GM18511 (cell line): ENCODE measurements at regions not wholly inside any gene's neighbourhood (a gene's known extent, or its start where the extent isn't known, plus 50 kb on each side); places are given as distances from the start of the nearest gene placed in this dataset.

Experiments used
- ATAC-seq: cut with Tn5 transposase; IDR thresholded peaks from one replicate; pipeline ENCODE4 v1.9.1; 2021; ENCODE audit warnings: mild to moderate bottlenecking, moderate library complexity; ENCODE audit not compliant: unreplicated experiment

- no peak for ATAC-seq
These were observed 1222.0 kb upstream of the PRKX start for GRCh38 chrX:4935401-4935800.

- no peak for ATAC-seq
These were observed 1219.3 kb upstream of the PRKX start for GRCh38 chrX:4932790-4933189.

GRCh38 chrX:4930426-4930825, 1217.0 kb upstream of the PRKX start:
- no peak for ATAC-seq

- no peak for ATAC-seq
These were observed 1212.5 kb upstream of the PRKX start for GRCh38 chrX:4925911-4926310.

GRCh38 chrX:4909348-4909747, 1195.9 kb upstream of the PRKX start:
- ATAC-seq, result no peak

GRCh38 chrX:4905576-4905975, 1192.1 kb upstream of the PRKX start:
- ATAC-seq, result no peak

GRCh38 chrX:4881277-4881676, 1167.8 kb upstream of the PRKX start:
- no peak for ATAC-seq

- no peak for ATAC-seq
These were observed 1165.2 kb upstream of the PRKX start for GRCh38 chrX:4878640-4879039.

- ATAC-seq, result no peak
These were observed 1162.8 kb upstream of the PRKX start for GRCh38 chrX:4876268-4876667.

- ATAC-seq, result no peak
These were observed 1138.1 kb upstream of the PRKX start for GRCh38 chrX:4851534-4851933.

- ATAC-seq, result no peak
These were observed 1136.9 kb upstream of the PRKX start for GRCh38 chrX:4850312-4850711.

- ATAC-seq, result no peak
These were observed 1130.9 kb upstream of the PRKX start for GRCh38 chrX:4844376-4844775.

GRCh38 chrX:4841216-4841745, 1127.8 kb upstream of the PRKX start:
- no peak for ATAC-seq

GRCh38 chrX:4831574-4831973, 1118.1 kb upstream of the PRKX start:
- ATAC-seq, result no peak

- no peak for ATAC-seq
These were observed 1117.6 kb upstream of the PRKX start for GRCh38 chrX:4830880-4831557.

- no peak for ATAC-seq
These were observed 1112.1 kb upstream of the PRKX start for GRCh38 chrX:4825550-4825949.

GRCh38 chrX:4809571-4809970, 1096.1 kb upstream of the PRKX start:
- no peak for ATAC-seq

GRCh38 chrX:4805502-4805901, 1092.1 kb upstream of the PRKX start:
- no peak for ATAC-seq

- ATAC-seq, result no peak
These were observed 1087.3 kb upstream of the PRKX start for GRCh38 chrX:4800756-4801155.

GRCh38 chrX:4787971-4788370, 1074.5 kb upstream of the PRKX start:
- ATAC-seq, result no peak

GRCh38 chrX:4764888-4765287, 1051.4 kb upstream of the PRKX start:
- ATAC-seq, result no peak

GRCh38 chrX:4762196-4762595, 1048.7 kb upstream of the PRKX start:
- no peak for ATAC-seq
